PC-9 (cell line): ENCODE measurements at regions not wholly inside any gene's neighbourhood (a gene's known extent, or its start where the extent isn't known, plus 50 kb on each side); places are given as distances from the start of the nearest gene placed in this dataset.

Experiments used
- CTCF ChIP-seq: fragments of 200-600 bp; sonication (generic); conservative IDR thresholded peaks from 2 replicates; pipeline ENCODE4 v1.6.1; 2017; ENCODE audit warnings: mixed run types, antibody characterized with exemption, mild to moderate bottlenecking, moderate library complexity
- EZH2 ChIP-seq: fragments of 200-600 bp; sonication (generic); IDR thresholded peaks from 2 replicates; pipeline ENCODE4 v1.8.0; 2017; ENCODE audit warnings: antibody characterized with exemption, low read depth

- TF ChIP-seq EZH2, result no peak
- TF ChIP-seq CTCF, result no peak
Observed at GRCh38 chr11:36748836-36749235, 150.8 kb upstream of the RAG2 start.
